Stromal cell of bone marrow (primary cell): ENCODE measurements at regions not wholly inside any gene's neighbourhood (a gene's known extent, or its start where the extent isn't known, plus 50 kb on each side); places are given as distances from the start of the nearest gene placed in this dataset.
"Not testable (repeated sequence)": the region's sequence is repeated elsewhere in the genome, so short reads cannot be mapped to it uniquely, and the experiment has no call there.

Experiments
- DNase-seq: peaks from one replicate; pipeline ENCODE4 v3.0.0-alpha.2; 2012; ENCODE audit warnings: low read depth

DNA sequence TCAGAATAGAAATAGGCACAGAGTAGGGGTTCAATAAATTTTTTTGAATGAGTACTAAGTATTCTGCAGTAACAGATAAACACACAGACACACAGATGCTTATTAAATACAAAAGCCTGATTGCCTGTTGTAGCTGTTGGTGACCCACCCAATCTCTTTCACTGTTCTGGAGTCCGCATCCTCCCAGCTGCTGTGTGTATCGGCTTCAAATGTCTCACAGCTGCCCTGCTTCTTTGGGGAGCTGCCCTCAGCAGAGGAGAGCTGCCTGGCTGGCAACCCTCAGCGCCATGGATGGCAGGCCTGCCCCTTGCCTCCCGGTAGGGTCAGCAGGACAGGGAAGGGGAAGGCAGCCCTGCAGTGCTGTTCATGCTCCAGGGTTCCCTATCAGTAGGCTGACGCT, 50.5 kb upstream of the PRNP start:
- DNase-seq: no peak

DNA sequence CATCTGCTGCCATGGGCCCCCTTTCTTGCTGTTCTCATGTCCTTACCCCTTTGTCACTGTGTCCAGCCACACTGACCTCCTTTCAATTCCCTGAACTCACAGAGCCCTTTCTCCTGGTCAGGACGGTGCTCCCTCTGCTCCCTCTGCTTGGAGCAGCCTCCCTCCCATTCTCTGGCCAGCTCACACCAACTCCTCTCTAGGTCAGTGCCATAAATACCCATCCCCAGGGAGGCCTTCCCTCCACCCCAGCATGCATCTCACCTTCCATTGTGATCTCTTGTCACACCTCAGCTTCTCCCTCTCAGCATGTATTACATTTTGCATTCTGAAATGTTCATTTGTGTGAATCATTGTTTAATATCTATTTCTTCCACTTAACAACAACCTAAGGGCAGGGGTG, 50.9 kb upstream of the PRNP start:
- DNase-seq: no peak

DNA sequence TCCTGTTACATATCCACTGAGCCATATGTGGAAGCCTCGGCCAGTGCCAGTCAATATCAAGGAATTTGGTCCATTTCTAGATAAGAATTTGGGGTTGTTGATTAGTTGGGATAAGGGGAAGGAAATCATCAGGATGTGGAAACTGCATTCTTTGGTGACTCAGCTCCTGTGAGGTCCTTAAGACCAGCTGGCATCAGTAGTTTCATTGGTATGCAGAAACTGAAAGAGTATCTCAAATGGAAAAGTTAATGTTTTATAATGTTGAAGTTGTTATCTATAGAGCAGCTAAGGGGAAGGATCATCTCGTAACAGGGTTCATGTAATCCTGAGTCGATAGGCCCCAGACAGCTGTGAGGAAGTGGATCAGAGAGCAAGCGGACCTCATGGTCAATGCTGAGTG, 52.5 kb upstream of the PRNP start:
- DNase-seq: peak; percentile 46

DNA sequence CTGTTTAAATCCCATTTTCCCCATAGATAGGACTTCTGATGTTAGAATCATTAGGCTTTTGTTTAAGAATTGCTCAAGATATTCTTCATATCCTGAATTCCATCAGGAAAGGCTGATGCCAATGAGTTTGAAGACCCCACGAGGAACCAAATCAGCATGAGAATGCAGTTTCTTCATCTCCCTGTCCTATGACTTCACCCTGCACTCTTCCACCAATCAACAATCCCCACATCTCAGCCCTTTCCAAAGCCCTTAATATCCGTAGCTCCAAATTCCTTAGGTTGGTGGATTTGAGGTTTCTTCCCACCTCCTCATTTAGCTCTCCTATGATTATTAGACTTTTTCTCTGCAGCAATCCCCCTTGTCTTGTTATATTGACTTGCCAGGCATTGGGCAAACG, 52.9 kb upstream of the PRNP start:
- DNase-seq: no peak

DNA sequence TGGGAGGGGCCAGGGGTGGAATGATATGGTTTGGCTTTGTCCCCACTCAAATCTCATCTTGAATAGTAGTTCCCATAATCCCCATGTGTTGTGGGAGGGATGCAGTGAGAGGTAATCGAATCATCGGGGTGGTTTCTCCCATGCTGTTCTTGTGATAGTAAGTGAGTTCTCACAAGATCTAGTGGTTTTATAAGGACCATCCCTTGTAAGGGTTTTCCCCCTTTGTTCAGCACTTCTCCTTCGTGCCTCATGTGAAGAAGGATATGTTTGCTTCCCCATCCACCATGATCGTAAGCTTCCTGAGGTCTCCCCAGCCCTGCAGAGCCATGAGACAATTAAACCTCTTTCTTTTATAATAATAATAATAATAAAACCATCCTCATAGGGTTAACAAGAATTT, 53.4 kb upstream of the PRNP start:
- no peak for DNase-seq

DNA sequence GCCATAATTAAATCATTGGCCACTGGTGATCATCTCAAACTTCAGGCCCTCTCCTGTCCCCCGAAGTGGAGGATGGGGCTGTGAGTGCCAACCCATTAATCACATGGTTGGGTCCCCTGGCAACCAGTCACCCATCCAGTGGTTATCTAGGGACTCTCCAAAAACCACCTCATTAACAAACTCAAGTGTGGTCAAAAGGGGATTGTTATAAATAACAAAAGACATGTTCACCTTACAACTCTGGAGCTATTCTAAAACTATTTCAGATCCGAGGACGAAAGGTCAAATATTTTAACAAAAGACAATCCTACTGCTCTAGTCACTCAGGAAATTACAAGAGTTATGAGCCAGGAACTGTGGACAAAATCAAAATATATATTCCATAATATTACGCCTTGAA, 60.0 kb upstream of the PRNP start:
- DNase-seq: no peak

DNA sequence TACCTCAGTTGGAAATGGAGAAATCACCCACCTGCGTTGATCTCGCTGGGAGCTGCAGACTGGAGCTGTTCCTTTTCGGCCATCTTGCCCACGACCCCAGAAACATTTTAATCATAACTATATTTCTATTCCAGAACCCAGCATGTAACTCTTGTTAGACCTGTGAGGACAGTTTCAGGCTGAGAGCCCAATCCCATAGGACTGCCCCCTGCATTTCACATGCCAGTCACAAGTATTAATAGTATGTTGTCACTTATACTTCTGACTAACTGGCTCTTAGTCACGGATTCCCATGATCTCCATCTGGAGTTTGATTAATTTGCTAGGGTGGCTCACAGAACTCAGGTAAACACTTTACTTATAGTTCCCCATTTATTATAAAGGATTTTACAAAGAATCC, 60.6 kb upstream of the PRNP start:
- DNase-seq: no peak

DNA sequence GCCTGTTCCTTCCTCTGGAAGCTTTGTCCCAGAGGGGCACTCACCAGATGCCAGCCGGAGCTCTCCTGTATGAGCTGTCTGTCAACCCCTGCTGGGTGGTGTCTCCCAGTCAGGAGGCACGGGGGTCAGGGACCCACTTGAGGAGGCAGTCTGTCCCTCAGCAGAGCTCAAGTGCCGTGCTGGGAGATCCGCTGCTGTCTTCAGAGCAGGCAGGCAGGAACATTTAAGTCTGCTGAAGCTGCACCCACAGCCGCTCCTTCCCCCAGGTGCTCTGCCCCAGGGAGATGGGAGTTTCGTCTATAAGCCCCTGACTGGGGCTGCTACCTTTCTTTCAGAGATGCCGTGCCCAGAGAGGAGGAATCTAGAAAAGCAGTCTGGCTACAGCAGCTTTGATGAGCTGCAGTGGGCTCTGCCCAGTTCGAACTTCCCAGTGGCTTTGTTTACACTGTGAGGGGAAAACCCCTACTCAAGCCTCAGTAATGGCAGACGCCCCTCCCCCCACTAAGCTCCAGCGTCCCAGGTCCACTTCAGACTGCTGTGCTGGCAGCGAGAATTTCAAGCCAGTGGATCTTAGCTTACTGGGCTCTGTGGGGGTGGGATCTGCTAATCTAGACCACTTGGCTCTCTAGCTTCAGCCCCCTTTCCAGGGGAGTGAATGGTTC, 61.5 kb upstream of the PRNP start:
- not testable (repeated sequence) for DNase-seq

DNA sequence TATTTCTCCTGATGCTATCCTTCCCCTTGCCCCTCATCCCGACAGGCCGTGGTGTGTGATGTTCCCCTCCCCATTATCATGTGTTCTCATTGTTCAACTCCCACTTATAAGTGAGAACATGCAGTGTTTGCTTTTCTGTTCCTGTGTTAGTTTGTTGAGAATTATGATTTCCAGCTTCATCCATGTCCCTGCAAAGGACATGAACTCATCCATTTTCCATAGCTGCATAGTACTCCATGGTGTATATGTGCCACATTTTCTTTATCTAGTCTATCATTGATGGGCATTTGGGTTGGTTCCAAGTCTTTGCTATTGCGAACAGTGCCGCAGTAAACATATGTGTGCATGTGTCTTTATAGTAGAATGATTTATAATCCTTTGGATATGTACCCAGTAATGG, 67.1 kb upstream of the PRNP start:
- not testable (repeated sequence) for DNase-seq

DNA sequence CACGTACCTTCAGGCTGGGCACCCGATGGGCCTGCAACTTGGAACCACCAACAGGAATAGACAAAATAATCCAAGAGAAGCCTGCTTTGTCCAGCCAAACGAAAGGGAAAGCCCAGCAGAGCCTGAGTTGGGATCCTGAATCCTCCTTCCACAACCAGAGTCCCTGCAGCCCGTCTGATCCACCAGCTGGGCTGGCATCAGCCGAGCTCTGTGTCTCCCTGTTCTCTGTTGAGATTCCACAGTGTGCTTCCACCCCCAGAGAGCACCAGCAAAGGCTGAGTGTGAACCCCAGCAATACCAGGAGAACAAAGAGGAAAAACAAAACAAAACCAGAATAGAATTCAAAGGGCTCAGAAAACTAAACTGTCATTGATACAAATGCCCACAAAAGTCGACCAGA, 68.8 kb upstream of the PRNP start:
- DNase-seq: no peak

DNA sequence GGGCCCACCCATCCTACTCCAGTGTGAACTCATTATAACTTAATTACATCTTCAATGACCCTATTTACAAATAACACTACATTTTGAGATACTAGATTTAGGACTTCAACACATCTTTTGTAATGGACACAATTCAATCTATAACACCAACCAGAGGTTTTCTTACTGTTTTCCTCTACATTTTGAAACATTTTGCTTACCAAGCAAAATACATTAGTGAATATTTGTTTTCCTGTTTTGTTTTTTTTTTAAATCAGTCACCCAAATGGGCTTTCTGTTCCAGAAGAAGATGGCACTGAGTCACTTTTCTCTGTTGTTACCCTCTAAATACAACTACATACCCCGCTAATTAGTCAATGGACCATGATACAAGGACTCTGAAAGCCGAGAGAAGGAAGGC, 69.2 kb upstream of the PRNP start:
- DNase-seq: no peak

DNA sequence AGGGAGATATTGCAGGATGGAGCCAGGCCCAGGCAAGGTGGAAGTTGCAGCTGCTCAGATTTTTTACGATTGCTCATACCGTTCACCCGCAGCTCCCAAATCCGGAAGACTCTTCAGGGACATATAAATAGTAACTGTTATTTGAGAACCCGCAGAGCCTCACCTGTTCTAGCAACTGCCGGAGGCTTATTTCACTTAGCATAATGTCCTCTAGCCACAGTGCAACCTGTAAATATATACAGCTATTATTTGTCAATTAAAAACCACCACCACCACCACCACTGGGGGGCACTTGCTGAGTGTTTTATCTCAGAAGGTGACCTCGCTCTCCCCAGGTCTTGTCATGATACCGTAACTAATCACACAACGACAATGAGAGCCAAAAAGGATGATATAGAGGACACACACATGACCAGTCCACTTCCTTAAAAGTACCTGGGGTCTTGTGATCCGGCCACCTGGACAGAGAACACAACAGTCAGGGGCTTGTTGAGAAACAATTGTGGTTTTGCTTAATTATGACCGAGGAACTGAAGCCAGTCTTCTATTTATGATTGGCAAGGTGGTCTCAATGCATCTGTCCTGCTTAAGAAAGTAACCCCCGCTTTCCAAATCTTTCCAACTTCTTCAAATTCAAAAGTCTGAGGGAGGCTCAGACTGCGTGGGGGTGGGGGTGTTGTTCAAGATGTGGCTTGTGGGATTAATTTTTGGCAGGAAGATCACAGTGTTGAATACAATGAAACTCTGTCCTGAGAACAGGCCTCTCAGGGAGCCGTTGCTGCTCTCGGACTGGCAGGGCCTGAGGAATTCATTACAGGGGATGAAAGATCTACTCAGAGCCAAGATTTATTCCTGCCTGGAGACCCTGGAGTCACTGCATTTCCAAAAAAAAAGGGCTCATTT, 72.3 kb upstream of the PRNP start:
- no peak for DNase-seq

DNA sequence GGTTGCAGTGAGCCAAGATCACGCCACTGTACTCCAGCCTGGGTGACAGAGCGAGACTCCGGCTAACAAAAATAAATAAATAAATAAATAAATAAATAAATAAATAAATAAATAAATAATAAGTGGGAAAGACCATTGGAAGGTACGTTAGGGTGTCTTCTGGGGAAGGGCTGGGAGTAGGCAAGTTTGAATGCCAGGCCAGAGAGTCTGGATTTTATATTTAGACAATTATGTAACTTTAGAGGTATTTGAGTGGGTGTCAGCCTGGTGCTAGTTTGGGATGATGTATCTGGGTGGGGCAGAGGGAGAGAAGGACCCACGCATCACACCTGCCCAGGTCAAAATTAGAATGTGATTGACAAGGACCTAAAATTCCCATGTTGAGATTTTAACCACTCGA, 73.1 kb upstream of the PRNP start:
- no peak for DNase-seq

DNA sequence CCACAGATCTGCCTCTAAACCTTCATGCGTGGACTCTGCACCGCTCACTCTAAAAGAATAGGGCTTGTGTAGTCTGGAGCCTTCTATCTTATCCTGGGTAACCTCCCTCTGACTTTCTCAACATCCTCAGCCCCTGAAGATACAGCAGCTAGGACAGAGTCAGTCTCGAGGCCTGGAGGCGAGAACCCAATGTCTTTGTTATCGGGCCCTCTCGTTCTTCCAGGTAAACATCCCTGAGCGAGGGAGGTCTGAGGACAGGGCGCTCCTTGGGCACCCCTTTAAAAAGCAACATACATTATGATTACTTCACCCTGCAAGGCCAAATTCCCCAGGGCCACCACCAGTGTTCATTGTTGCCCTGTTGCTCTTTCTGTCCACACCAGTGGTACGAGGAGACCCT, 75.4 kb upstream of the PRNP start:
- DNase-seq: no peak

DNA sequence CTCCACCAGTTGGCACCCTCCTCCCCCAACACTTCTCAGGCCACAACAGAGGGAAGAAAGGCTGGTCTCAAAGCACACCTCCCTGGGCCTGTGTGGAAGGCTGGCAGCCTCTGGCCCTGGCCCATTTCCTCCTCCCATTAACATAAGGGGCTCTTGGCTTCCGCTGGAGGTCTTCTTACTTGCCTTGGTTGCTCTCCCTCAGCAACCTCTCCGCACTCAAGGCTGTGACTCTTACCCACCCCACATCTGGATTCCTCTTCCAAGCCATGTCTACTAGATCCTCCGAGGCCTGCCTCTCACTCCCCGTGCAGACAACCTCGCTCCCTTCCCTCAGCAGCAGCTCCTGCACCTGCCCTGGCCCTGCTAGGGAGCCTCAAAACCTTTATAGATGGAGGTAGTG, 76.7 kb upstream of the PRNP start:
- DNase-seq: no peak

DNA sequence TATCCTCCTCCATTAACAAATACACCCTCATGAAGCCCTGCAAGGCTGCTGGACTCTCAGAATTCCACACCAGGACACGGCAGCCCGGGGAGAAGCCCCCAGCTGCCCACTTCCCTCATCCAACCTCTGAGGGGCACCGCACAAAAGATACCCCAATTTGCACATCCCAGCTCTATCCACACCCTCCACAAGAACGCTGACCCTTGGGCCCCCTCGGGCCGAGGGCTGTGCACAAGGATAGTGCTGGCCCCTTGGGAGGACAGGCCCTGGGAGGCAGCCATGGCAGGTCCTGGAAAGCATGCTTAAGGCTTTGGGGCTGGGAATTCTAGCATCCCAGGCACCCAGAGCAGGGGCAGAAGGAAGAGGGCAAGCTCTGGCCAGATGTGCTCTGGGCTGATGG, 77.4 kb upstream of the PRNP start:
- no peak for DNase-seq

DNA sequence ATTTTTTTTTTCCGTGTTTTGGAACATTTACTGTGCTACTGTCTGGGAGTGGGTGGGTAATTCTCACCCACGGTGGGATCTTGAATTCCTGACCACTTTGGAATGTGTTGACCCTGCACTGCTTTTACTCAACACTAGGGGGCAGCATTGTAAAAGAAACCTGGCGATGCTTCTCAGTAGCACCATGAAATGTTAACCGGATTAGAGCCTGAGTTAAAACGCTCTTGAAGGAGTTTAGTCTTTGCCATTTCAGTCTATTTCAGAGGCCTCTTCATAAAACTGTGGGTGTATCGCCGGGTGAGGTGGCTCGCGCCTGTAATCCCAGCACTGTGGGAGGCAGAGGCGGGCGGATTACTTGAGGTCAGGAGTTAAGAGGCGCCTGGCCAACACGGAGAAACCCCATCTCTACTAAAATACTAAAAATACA, 79.0 kb upstream of the PRNP start:
- DNase-seq: peak; percentile 43

DNA sequence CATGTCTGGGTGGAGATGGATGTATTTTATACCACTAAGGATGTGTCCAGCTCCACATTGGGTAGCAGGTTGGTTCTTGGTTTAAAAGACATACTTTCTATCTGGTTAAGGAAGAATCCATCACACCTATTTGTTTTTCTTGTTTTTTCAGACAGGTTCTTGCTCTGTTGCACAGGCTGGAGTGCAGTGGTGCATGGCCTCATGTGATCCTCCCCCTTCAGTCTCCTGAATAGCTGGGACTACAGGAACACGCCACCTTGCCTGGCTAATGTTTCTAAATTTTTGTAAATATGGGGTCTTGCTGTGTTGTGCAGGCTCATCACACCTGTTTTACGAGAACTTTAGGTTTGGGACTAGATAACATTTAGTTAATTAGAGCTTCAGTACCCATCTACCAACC, 80.2 kb upstream of the PRNP start:
- DNase-seq: no peak

DNA sequence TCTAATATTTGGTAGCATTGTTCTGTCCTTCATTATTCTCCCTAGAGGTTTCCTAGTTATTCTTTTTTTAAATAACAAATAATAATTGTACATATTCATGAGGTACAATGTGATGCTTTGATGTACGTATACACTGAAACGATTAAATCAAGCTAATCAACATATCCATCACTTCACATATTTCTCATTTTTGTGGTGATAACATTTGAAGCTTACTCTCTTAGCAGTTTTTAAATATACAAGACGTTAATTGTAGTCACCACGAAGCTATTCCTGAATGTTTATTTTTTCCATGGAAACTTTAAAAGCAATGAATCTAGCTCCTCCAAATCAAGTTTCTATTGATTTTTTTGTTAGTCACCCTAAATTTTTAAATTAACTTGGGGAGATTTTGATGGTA, 81.1 kb upstream of the PRNP start:
- no peak for DNase-seq

DNA sequence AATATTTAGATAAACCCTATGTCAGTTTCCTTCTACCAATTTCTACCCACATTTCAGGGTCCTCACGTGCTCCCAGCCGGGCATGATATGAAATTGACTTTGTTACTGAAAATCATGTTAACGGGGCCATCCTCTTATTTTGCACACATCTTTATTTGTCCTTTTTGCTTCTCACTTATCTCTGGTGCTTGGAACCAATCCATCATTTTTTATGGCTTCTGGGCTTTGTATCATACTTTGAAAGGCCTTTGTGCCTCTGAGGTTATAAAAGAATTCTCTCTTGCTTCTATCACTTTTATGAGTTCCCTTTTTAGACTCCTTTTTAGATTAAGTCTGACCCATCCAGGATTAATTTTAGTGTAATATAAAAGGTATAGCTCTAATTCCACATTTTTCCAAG, 81.7 kb upstream of the PRNP start:
- no peak for DNase-seq

DNA sequence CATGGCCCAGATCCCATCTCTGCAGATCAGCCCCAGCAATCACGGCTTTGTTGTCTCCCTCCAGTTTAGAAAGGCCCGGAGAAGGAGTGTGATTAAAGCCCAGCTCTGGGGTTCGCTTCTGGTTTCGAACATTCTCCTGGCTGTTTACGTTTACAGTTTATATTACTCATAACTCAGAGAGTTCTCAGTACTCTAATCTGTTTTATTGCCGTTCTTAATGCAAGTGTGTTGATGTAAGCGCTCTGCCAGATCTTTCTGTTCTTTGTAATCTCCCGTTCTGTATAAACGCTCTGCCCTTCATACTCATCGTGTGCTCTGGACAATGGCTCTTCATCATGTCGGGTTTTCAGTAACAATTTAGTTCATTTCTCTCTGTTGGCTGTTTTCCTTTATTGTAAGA, 82.5 kb upstream of the PRNP start:
- no peak for DNase-seq

DNA sequence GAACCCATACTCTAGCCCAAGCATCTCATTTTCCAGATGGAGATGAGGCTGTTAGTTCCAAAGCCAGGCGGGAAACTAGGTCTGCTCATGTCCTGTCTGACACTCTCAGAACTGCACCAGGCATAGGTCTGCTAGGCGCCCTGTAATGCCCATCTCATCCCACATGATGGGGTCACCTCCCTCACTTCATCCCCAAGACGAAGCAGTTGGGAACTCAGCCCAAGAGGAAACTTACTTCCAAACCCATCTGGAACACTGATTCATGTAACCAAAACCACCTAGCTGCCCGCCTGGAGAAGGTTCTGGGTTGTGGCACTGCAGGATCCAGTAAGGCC, 84.0 kb upstream of the PRNP start:
- DNase-seq: no peak

DNA sequence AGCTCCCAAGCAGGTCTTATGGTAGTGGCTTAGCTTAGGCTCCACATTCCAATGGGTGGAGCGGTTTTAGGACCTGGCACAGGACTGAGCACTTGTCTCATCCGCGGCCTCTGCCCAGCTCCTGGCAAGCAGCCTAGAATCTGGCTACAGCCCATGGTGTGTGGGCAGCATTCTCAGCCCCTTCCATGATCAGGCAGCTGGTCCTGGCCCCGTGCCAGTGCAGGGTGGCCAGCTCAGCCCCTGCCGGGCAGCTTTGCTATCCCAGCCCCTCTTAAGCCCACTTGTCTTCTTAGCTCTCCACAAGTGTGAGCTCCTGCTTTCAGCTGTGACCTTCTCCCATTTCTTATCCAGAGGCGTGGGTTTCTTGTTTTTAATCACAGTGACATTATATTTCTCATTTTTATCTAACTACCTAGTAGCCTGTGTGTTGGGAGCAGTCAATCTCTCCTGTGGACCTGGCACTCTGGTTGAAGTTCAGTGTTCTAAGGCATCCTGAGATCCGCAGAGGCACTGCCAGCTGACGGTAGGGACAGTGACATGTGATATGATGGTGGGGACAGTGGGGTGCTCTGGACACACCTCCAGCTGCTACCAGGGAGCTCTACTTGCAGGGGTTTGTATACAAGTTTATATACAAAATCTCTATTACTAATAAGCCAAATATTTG, 84.5 kb upstream of the PRNP start:
- no peak for DNase-seq
